ENCODE measurements at regions not wholly inside any gene's neighbourhood (a gene's known extent, or its start where the extent isn't known, plus 50 kb on each side); places are given as distances from the start of the nearest gene placed in this dataset.

DNA sequence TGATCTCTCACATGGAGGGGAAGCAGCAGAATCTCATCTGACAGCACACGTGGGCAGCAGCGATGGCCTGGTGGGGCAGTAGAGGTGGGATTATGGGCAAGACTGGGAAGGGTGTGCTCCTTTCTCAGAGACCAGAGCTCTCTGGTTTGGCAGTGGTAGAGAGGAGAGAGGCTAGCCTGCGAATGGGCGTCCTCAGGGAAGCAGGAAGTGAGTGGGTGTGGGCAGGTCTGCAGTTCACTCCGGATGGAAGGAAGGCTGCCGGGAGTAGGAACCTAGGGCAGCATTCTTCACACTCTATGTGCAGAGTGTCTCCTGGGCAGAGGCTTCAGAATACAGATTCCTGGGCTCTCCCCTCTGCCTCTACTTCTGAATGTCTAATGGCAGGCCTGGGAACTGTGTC is 162.8 kb upstream of the BMPER start:
- H3K36me3 ChIP-seq: no peaks in the 10 kb centered on the region
- no peaks in the 10 kb centered on the region for H3K27me3 ChIP-seq (replicated peaks)
- no peak for DNase-seq (ENCODE audit: low read depth in 1 of 2, low spot score in 2 of 2)
- H3K4me1 ChIP-seq (replicated peaks): no peaks in the 10 kb centered on the region
- H3K4me3 ChIP-seq: no peak overlapping the region
- H3K9me3 ChIP-seq (replicated peaks): no peaks in the 10 kb centered on the region; the same call in 1 of the 2 replicates
- H3K27ac ChIP-seq: no peak overlapping the region

DNA sequence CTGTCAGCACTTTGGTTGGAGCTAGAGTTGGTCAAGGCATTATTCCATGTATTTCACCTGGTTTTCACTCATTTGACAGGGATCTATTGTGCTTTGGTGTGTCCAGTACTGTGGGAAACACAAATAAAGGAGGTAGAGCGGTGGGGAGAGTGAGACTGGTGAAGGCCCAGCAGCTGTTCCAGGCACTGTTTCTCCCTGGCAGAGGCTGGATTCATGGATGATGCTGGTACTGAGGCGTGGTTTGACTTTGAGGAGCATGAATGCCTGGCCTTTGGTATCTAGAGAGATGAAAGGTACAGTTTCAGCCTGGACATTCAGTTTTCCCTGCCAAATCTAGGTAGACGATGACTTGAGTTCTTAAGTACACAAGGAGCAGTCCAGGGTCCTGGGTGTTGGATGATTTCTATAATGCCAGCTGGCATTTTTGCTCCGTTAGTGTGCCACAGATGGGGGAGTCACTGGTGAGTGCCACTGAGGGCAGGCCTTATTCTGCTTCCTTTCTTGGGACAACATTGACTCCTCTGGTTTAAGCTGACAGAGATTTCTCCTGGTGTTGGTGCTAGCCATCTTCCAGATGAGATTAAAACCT is 162.2 kb upstream of the BMPER start:
- no peak for DNase-seq (ENCODE audit: low read depth in 1 of 2, low spot score in 2 of 2)
- no peaks in the 10 kb centered on the region for H3K27me3 ChIP-seq (replicated peaks)
- H3K27ac ChIP-seq: no peak overlapping the region
- no peaks in the 10 kb centered on the region; the same call in 1 of the 2 replicates for H3K9me3 ChIP-seq (replicated peaks)
- H3K4me3 ChIP-seq: no peak overlapping the region
- H3K4me1 ChIP-seq (replicated peaks): no peaks in the 10 kb centered on the region
- H3K36me3 ChIP-seq: no peaks in the 10 kb centered on the region

DNA sequence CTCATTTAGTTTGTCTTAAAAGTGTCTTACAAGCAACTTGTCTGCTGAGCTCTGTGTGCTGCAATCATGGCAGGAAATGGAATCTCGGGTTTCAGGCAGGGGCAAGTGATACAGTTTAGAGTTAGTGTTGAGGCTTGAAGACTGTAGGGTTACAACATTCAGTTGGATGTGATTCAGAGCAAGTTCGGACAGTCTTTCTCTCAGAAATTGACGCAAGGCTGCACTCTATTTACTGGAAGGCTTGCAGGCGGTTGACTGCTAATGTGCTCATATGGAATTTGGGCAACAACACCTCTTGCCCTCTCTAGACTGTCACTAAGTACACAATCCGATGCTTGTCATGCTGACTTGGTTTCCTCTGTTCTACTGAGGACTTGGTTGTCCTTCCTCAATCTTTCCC is 161.7 kb upstream of the BMPER start:
- Histone ChIP-seq H3K27me3 (replicated peaks) (no peaks in the 10 kb centered on the region), H3K4me3 (no peak overlapping the region), H3K9me3 (replicated peaks) (no peaks in the 10 kb centered on the region; the same call in 1 of the 2 replicates), H3K4me1 (replicated peaks) (no peaks in the 10 kb centered on the region), H3K27ac (no peak overlapping the region), H3K36me3 (no peaks in the 10 kb centered on the region)
- DNase-seq (ENCODE audit: low read depth in 1 of 2, low spot score in 2 of 2): no peak

DNA sequence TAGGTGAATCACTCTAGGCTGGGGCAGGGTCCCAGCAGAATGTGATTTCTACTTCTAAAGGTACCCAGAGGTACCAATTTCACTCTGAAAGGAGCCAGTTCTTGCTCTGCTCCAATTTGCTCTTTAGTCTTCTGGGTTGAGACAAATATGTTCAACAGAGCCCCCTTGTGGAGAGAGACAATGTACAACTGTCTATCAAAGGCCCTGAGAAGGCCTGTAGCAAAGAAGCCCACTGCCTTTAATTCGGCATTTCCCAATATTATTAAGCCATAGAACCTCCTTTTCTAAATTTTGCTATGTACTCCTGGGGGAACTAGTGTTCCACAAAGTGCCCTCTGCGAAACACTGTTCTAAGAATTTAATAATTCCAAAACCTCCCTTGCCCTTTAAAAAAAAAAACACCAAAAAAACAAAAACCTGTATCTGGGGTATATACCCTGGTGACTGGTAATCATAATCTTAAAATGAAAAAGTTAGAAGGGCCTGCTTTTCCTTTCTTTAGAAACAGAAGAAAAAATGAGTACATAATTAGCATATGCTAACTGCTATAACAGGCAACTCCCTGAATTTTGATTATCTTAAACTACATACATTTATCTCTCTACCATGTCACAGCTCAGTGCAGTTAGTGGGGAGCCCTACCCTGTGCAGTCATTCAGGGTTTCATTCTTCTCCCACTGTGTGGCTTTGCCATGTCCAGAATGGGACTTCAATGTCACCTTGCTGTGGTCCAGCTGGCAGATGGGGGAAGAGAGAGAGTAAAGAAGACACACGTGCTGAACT is 160.9 kb upstream of the BMPER start:
- H3K27me3 ChIP-seq (replicated peaks): no peaks in the 10 kb centered on the region
- no peak overlapping the region for H3K27ac ChIP-seq
- H3K9me3 ChIP-seq (replicated peaks): no peaks in the 10 kb centered on the region; the same call in 1 of the 2 replicates
- H3K4me3 ChIP-seq: no peak overlapping the region
- no peak for DNase-seq (ENCODE audit: low read depth in 1 of 2, low spot score in 2 of 2)
- no peaks in the 10 kb centered on the region for H3K4me1 ChIP-seq (replicated peaks)
- H3K36me3 ChIP-seq: no peaks in the 10 kb centered on the region

DNA sequence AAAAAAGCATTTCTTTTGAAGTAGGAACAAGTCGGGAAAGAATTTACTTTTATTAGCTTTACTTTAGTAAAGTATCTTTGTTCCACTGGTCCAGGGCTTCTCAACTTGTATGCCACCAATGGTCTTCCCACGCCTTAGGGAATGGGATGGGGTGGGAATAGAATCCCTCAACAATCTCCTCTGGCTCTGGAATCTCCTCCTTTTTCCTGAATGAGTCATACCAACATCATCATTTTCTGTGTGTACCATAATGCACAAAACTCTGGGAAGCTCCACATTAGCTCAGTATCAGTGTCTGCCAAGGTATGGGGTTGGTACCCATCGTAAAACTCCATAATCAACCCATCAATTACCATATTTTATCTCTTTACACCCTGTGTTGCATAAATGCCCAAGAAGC is 159.4 kb upstream of the BMPER start:
- Histone ChIP-seq H3K9me3 (replicated peaks) (no peaks in the 10 kb centered on the region; the same call in 1 of the 2 replicates), H3K27ac (no peak overlapping the region), H3K4me1 (replicated peaks) (no peaks in the 10 kb centered on the region; the same call in 1 of the 2 replicates), H3K4me3 (no peak overlapping the region), H3K36me3 (no peaks in the 10 kb centered on the region), H3K27me3 (replicated peaks) (no peaks in the 10 kb centered on the region)
- no peak for DNase-seq (ENCODE audit: low read depth in 1 of 2, low spot score in 2 of 2)

DNA sequence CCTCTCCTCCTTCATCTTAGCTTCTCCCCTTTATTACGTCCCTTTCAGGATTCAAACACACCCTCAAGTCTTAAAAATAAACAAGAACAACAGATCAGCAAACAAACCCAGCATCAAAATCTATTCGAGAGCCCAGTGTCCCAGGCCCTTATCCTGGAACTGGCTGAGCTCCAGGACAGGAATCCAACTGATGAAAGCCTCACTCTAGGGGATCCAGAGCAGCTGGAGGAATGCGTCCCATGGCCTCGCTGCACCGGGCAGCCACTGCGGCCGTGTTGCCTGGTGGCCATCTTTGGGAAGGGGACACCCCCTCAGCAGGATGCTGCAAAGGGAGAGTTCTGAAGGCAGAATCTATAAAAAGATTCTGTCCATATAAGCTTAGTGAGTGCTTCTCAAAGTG is 156.5 kb upstream of the BMPER start:
- Histone ChIP-seq H3K9me3 (replicated peaks) (no peaks in the 10 kb centered on the region; the same call in 1 of the 2 replicates), H3K4me3 (no peak overlapping the region), H3K27me3 (replicated peaks) (no peaks in the 10 kb centered on the region), H3K4me1 (replicated peaks) (peaks cover 2% of the 10 kb centered on the region), H3K27ac (no peak overlapping the region), H3K36me3 (no peaks in the 10 kb centered on the region)
- no peak for DNase-seq (ENCODE audit: low read depth in 1 of 2, low spot score in 2 of 2)

DNA sequence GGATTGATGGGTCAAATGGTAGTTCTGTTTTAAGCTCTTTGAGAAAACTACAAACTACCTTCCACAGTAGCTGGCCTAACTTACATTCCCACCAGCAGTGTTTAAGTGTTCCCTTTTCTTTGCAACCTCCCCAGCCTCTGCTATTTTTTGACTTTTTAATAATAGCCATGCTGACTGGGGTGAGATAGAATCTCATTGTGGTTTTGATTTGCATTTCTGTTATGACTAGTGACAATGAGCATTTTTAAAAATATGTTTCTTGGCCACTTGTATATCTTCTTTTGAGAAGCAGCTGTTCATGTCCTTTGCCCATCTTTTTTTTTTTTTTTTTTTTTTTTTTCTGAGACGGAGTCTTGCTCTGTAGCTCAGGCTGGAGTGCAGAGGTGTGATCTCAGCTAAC is 155.2 kb upstream of the BMPER start:
- Histone ChIP-seq H3K4me1 (replicated peaks) (peaks cover 12% of the 10 kb centered on the region), H3K4me3 (no peak overlapping the region), H3K27ac (no peak overlapping the region), H3K27me3 (replicated peaks) (no peaks in the 10 kb centered on the region), H3K36me3 (no peaks in the 10 kb centered on the region), H3K9me3 (replicated peaks) (no peaks in the 10 kb centered on the region)
- DNase-seq (ENCODE audit: low read depth in 1 of 2, low spot score in 2 of 2): no peak

DNA sequence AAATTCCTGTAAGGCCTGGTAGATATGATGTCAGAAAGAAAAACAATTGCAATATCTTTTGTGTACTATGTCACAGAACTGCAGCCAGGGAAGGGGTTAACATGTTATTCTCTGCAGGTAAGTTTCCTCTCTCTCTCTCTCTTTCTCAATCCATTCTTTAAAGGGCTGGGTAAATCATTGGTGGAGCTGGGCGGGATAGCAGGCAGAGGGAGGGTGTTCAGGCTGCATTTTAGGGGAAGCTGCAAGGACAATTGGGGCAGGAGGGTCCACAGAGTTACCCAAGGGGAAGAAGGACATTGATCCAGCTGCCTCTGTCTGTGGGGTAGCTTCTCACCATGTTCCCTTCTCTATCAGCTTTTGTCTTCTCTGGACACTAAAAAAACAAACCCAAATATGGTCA is 153.9 kb upstream of the BMPER start:
- H3K4me1 ChIP-seq (replicated peaks): peaks cover 12% of the 10 kb centered on the region
- H3K4me3 ChIP-seq: no peak overlapping the region
- H3K9me3 ChIP-seq (replicated peaks): no peaks in the 10 kb centered on the region
- no peak overlapping the region for H3K27ac ChIP-seq
- no peaks in the 10 kb centered on the region for H3K36me3 ChIP-seq
- no peak for DNase-seq (ENCODE audit: low read depth in 1 of 2, low spot score in 2 of 2)
- no peaks in the 10 kb centered on the region for H3K27me3 ChIP-seq (replicated peaks)

DNA sequence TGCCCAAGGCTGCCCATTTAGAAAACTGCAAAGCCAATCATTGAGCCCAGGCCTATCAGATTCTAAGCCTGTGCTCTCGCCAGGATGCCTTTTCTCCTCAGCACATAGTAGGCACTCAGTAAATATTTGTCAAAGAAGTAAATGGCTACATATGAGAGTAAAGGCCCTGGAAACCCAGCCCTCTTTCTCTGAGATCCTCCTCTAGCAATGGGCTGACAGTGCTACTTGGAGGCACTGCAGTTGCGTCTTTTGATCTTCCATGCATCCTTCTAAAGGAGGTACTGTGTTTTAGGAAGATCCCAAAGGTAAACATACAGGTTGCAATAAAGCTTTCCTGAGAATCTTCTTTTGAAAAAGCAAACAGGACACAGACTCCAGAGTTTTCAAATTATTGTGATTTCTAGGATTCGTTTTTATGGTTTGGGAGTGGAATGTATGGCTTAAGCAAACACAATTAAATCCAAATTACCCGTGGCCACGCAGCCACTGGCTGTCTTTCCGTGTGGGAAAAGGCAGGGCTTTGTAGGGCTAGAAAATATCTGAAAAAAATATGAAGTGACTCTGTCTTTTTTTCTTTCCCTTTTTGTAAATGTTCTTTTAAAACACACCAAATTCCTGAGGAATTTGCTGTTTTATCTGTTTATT is 151.3 kb upstream of the BMPER start:
- peak in 1 of 2 experiments; percentile 24 for DNase-seq (ENCODE audit: low read depth in 1 of 2, low spot score in 2 of 2)
- Histone ChIP-seq H3K36me3 (no peaks in the 10 kb centered on the region), H3K4me1 (replicated peaks) (peaks cover 12% of the 10 kb centered on the region), H3K4me3 (no peak overlapping the region), H3K27me3 (replicated peaks) (no peaks in the 10 kb centered on the region), H3K27ac (no peak overlapping the region), H3K9me3 (replicated peaks) (no peaks in the 10 kb centered on the region)

DNA sequence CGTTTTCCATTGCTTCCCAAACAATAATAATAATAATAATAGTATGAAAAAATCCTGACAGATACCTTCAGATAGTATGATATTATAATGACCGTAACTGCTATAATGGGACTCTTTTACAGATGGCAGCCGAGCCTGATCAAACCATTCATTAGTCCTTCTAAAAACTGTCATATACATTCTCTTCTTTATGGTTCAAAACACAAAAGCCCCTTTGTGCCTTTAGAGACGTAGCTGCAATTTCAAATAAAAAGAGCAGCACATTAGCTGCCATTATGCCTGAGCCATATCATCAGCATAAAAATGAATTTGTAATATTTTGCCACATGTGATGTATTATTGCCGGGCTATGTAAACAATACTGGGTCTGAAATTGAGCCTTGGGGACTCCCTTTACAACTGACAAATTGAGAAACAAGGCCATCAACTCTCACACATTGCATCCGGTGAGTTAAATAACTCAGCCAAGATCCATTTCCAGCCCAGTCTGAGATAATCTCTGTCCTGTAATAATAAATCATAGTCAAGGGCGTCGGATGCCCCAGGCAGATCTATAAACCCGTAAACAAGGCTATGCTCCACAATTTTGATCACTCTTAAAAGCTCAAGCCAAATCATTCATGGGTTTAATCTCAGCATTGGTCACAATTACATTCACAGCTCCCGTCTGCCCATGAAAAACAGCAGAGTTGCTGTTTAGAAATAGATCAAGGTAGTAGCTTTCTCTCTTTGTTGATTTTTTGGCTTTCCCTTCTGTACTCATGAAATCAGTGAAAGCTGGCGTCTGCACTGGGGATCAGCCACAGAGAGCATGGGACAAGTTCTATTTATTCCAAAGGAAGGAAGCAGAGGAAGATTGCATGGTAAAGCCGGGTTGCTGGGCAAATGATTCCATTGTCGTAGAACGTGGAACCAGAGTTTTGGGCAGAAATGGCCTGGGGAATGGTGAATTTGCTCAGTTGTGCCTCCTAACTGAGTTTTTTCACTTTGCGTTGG is 150.1 kb upstream of the BMPER start:
- no peak overlapping the region for H3K27ac ChIP-seq
- DNase-seq (ENCODE audit: low read depth in 1 of 2, low spot score in 2 of 2): no peak
- H3K27me3 ChIP-seq (replicated peaks): no peaks in the 10 kb centered on the region
- no peaks in the 10 kb centered on the region for H3K36me3 ChIP-seq
- peaks cover 12% of the 10 kb centered on the region for H3K4me1 ChIP-seq (replicated peaks)
- H3K9me3 ChIP-seq (replicated peaks): no peaks in the 10 kb centered on the region
- no peak overlapping the region for H3K4me3 ChIP-seq

DNA sequence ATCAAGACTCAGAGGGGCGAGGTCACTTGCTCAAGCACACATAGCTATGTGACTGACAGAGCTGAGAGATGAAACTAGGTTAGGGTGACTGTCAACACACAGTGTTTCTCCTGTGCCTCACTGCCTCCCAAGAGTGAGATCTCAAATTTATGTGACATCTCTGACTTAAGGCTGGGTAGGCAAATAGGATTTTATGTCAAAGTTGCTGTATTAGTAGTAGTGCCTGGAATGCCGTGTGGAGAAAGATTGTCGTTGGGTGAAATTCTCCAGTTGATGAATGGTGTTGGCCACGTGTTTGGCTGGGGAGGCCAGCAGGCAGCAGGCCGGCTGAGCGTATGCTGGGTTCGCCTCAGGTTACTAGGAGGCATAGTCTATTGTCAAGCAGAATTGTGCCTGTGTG is 148.3 kb upstream of the BMPER start:
- no peak for DNase-seq (ENCODE audit: low read depth in 1 of 2, low spot score in 2 of 2)
- H3K9me3 ChIP-seq (replicated peaks): no peaks in the 10 kb centered on the region
- H3K27ac ChIP-seq: no peak overlapping the region
- no peak overlapping the region for H3K4me3 ChIP-seq
- H3K36me3 ChIP-seq: no peaks in the 10 kb centered on the region
- peaks cover 12% of the 10 kb centered on the region for H3K4me1 ChIP-seq (replicated peaks)
- no peaks in the 10 kb centered on the region for H3K27me3 ChIP-seq (replicated peaks)

DNA sequence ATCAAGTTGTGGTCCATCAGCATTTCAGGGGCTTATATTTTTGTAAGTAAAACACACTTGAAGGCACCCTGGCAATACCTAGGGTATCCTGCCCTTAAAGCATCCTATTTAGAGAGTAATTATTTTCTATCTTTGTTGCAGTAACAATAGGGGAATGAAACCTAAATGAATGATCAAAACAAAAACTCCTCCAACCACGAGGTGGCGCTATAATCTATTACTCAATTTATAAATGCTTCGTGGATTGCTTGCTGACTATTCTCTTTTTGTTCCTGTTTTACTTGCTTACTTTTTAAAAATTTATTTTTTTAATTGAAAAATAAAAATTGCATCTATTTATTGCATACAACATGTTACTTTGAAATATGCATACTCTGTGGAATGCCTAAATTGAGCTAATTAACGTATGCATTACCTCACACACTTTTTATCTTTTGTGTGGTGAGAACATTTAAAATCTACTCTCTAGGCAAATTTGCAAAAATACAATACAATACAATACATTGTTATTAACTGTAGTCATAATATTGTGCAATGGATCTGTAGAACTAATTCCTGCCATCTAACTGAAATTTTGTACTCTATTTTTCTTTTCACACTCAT is 147.7 kb upstream of the BMPER start:
- peak in 1 of 2 experiments; percentile 41 for DNase-seq (ENCODE audit: low read depth in 1 of 2, low spot score in 2 of 2)
- H3K4me1 ChIP-seq (replicated peaks): peaks cover 14% of the 10 kb centered on the region
- H3K27ac ChIP-seq: no peak overlapping the region
- H3K9me3 ChIP-seq (replicated peaks): no peaks in the 10 kb centered on the region
- H3K36me3 ChIP-seq: no peaks in the 10 kb centered on the region
- H3K4me3 ChIP-seq: no peak overlapping the region
- no peaks in the 10 kb centered on the region for H3K27me3 ChIP-seq (replicated peaks)

DNA sequence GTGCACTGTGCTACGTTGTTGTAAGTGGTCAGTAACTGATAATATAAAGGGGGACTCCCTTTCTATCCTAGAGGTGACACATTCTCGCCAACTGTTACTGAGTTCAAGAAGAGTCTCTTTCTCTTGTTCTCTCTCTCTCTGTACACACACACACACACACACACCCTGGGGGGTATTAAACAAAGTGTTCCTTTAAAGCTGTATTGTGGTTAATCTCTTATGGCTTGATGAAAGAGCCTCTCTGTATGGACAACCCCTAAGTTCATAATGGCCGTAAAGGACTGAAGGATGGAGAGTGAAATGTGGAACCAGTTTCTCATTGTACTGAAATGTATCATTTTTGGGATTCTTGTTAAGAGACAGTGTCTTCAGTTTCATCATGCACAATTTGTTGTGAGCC is 145.2 kb upstream of the BMPER start:
- no peak overlapping the region for H3K27ac ChIP-seq
- H3K27me3 ChIP-seq (replicated peaks): no peaks in the 10 kb centered on the region

More for the DNA sequence above, 145.2 kb upstream of the BMPER start:
- Histone ChIP-seq H3K36me3 (no peaks in the 10 kb centered on the region), H3K4me1 (replicated peaks) (peaks cover 8% of the 10 kb centered on the region), H3K4me3 (no peak overlapping the region), H3K9me3 (replicated peaks) (no peaks in the 10 kb centered on the region)
- DNase-seq (ENCODE audit: low read depth in 1 of 2, low spot score in 2 of 2): no peak

Data from SJSA1 (cell line).